OCI-LY7 (cell line): ENCODE measurements at regions not wholly inside any gene's neighbourhood (a gene's known extent, or its start where the extent isn't known, plus 50 kb on each side); places are given as distances from the start of the nearest gene placed in this dataset. TPM values are rescaled to one million over a fixed set of nuclear protein-coding genes. Genes with fewer than 3 reads are reported as not detected.

Experiments
- BruUV-seq: library from RNA; stranded (reverse); fragments of 400-500 nt; replicated peaks from 2 replicates; lab custom pipeline; 2021; lab: Mats Ljungman, UMichigan
- CTCF ChIA-PET: fragments of 300-600 bp; sonication (Branson Sonifier 250); formaldehyde crosslinking; loops from one replicate; lab custom pipeline; 2022; ENCODE audit warnings: antibody characterized with exemption; ENCODE audit not compliant: unreplicated experiment; lab: Charles Lee
- POLR2A ChIA-PET: fragments of 300-600 bp; sonication (Branson Sonifier 250); formaldehyde crosslinking; loops from one replicate; lab custom pipeline; 2022; ENCODE audit warnings: antibody characterized with exemption; lab: Charles Lee
- DNase-seq: peaks from one replicate; pipeline ENCODE4 v3.0.0-alpha.2; 2015; ENCODE audit warnings: low spot score
- H2AFZ ChIP-seq: fragments of 200-600 bp; sonication (generic), shearing (Covaris generic); 2 replicates; pipeline ENCODE4 v1.6.1; 2014; ENCODE audit warnings: mild to moderate bottlenecking, antibody characterized with exemption, low read length, moderate library complexity
- H3K27ac ChIP-seq: fragments of 200-600 bp; sonication (generic); 2 replicates; pipeline ENCODE4 v1.5.1; 2014; ENCODE audit warnings: mixed run types, low read depth, mild to moderate bottlenecking, moderate library complexity, low read length, inconsistent platforms; ENCODE audit not compliant: poor library complexity, severe bottlenecking
- H3K36me3 ChIP-seq: fragments of 200-600 bp; sonication (generic); 2 replicates; pipeline ENCODE4 v1.6.1; 2014; ENCODE audit warnings: mild to moderate bottlenecking, antibody characterized with exemption, low read length, moderate library complexity, mixed read lengths; ENCODE audit not compliant: insufficient read depth
- H3K4me1 ChIP-seq: fragments of 200-600 bp; sonication (generic); 2 replicates; pipeline ENCODE4 v1.5.1; 2014; ENCODE audit warnings: mild to moderate bottlenecking, low read length; ENCODE audit not compliant: insufficient read depth, poor library complexity, severe bottlenecking
- H3K4me2 ChIP-seq: fragments of 200-600 bp; sonication (generic); 2 replicates; pipeline ENCODE4 v1.6.1; 2014; ENCODE audit warnings: mild to moderate bottlenecking, low read length
- H3K4me3 ChIP-seq: fragments of 200-600 bp; sonication (generic); 2 replicates; pipeline ENCODE4 v1.5.1; 2014; ENCODE audit warnings: mild to moderate bottlenecking, low read depth, low read length; ENCODE audit not compliant: poor library complexity, severe bottlenecking
- H3K79me2 ChIP-seq: fragments of 200-600 bp; sonication (generic); 2 replicates; pipeline ENCODE4 v1.6.1; 2016; ENCODE audit warnings: low read depth, mild to moderate bottlenecking, low read length, moderate library complexity, mixed read lengths; ENCODE audit not compliant: insufficient read depth
- H3K9me2 ChIP-seq: fragments of 200-600 bp; sonication (generic); 2 replicates; pipeline ENCODE4 v1.6.1; 2016; ENCODE audit warnings: mild to moderate bottlenecking, low read length, mixed read lengths; ENCODE audit not compliant: insufficient read depth
- H3K9me3 ChIP-seq: fragments of 200-600 bp; sonication (generic); 2 replicates; pipeline ENCODE4 v1.6.1; 2014; ENCODE audit warnings: mild to moderate bottlenecking, mixed run types, low read length, mixed read lengths
- H4K20me1 ChIP-seq: fragments of 200-600 bp; sonication (generic); 2 replicates; pipeline ENCODE4 v1.6.1; 2014; ENCODE audit warnings: mild to moderate bottlenecking, antibody characterized with exemption, low read length, moderate library complexity, mixed read lengths; ENCODE audit not compliant: insufficient read depth
- EZH2phosphoT487 ChIP-seq: fragments of 200-600 bp; sonication (generic); IDR thresholded peaks from 2 replicates; pipeline ENCODE4 v1.6.1; 2018; ENCODE audit warnings: low read depth, borderline replicate concordance, mild to moderate bottlenecking, mixed run types, antibody characterized with exemption, low read length, moderate library complexity, mixed read lengths
- intact Hi-C: fragments of 100-400 bp; cut with micrococcal nuclease; formaldehyde crosslinking; loops from one replicate; pipeline ENCODE4 v1.10.0; 2022; ENCODE audit not compliant: unreplicated experiment
- small RNA-seq: library from RNA; depleted of rRNA; stranded (forward); fragments of <200 nt; gene quantifications from one replicate; pipeline ENCODE3, GENCODE V24; 2014

DNA sequence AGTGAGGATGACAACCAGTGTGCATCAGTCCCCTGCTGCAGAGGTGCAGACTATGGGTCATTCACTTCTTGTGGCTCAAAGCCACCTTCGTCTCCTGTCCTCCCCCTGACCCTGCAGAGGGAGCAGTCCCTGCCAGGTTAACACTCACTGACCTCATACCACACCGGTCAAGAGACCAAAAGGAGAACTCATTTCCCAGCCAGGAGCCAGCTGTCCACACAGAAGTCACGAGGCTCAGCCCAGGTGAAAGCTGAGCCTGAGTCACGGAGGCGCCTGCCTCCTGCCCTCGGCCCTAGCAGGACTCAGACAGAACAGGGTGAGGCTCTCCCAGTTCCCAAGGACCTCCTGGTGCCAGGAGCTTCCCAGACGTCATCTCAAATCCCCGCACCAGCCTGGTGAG lies 103.7 kb downstream of the MN1 start:
- 0 out of 2 replicates have a peak, but pooled peaks cover 6% of the 10 kb centered on the region for H3K9me3 ChIP-seq
- ChIA-PET POLR2A (no interaction called here), CTCF (no interaction called here)
- H3K36me3 ChIP-seq, result no peaks in the 10 kb centered on the region
- H3K79me2 ChIP-seq, result no peaks in the 10 kb centered on the region
- H4K20me1 ChIP-seq, result no peaks in the 10 kb centered on the region
- DNase-seq, result no peak
- no peaks in the 10 kb centered on the region for H3K4me1 ChIP-seq
- intact Hi-C loops, result no loop called here
- H3K4me2 ChIP-seq, result no peak overlapping the region
- no peak overlapping the region for H3K27ac ChIP-seq
- H3K9me2 ChIP-seq, result no peaks in the 10 kb centered on the region
- BruUV-seq, result no TSS peak
- H3K4me3 ChIP-seq, result no peak overlapping the region
- H2AFZ ChIP-seq, result no peak overlapping the region
- TF ChIP-seq EZH2phosphoT487, result no peak

Small RNA genes lying in the stretch of these regions (small RNA-seq; reads per million reads assigned to genes)
- gene RNU6-1066P, result not detected
